HG03469 (cell line): ENCODE measurements at regions not wholly inside any gene's neighbourhood (a gene's known extent, or its start where the extent isn't known, plus 50 kb on each side); places are given as distances from the start of the nearest gene placed in this dataset.
"Not testable (repeated sequence)": the region's sequence is repeated elsewhere in the genome, so short reads cannot be mapped to it uniquely, and the experiment has no call there.

Experiments
- ATAC-seq: cut with Tn5 transposase; IDR thresholded peaks from one replicate; pipeline ENCODE4 v1.9.1; 2021; ENCODE audit warnings: mild to moderate bottlenecking, moderate library complexity, moderate number of reproducible peaks; ENCODE audit not compliant: unreplicated experiment

GRCh38 chr5:167332309-167332708 is 959.1 kb upstream of the WWC1 start:
- ATAC-seq = no peak

DNA sequence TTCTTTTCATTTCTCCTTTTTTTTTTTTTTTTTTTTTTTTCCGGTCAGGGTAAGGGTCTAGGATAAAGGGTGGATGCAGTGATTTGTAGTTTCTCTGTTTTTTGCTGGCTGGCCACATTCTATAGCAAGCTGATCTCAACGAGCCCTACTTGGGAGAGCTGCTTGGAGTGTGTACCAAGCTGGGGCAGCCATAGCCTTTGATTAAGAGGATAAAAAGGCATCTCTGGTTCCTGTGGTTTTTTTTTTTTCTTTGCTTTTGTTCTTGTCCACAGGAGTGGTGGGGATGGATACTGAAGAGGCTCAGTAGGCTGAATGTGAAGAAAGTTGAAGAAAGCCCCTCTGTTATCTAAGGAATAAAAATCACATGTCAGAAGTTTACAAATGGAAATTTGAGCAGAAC is 955.3 kb upstream of the WWC1 start:
- ATAC-seq = no peak

DNA sequence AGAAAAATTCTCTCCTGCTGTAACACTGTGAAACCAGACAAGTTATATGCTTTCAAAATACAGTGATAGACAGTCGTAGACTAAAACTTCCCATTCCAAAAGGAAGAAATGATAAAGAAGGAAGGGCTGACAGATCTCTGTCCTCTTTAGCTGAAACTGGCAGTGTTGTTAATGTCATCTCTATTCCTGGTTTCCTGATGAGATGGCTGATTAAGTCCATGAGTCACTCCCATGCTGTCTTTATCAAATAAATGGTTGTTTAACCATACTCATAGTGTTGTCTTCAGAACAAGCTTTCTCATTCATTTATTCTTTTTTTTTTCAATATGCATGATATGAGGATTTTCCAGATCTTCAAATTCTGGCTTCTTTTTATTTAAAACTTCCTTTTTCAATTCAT is 952.2 kb upstream of the WWC1 start:
- ATAC-seq = no peak

GRCh38 chr5:167346461-167346860 is 945.0 kb upstream of the WWC1 start:
- ATAC-seq = no peak

DNA sequence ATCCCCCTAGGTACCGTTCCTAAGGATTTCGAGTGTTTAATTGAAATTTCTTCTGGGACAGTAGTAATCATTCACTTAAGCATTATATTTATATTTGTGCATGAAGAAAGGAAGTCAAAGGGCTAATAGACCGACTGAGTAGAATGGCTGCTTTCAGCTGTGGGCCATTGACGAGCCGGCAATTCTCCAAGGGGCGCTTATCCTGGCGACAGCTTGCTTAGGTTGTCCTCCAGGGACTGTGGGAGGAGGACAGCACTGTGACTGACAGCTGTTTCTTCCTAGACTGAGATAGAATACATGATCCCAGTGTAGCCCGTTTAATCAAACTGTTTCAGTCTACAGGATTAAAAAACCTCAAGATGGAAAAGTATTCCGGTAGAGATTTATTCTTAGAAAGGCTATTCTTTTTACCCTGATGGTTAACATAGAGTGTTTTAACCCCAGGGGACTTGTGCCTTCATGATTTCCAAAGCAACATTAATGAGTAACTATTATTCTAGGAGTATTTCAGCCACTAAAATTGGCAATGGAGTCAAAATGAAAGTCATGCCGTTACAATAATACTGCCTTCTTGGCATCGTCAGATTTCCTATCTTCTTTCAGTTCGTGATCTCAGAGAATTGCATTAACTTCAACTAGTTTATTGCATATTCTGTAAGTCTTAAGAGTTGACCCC is 943.1 kb upstream of the WWC1 start:
- no peak for ATAC-seq

GRCh38 chr5:167348980-167349379 is 942.5 kb upstream of the WWC1 start:
- ATAC-seq = no peak

GRCh38 chr5:167351316-167351715 is 940.1 kb upstream of the WWC1 start:
- no peak for ATAC-seq

- no peak for ATAC-seq
Observed at GRCh38 chr5:167352801-167353200, 938.6 kb upstream of the WWC1 start.

GRCh38 chr5:167355346-167355745 is 936.1 kb upstream of the WWC1 start:
- ATAC-seq = no peak

GRCh38 chr5:167356374-167356773 is 935.1 kb upstream of the WWC1 start:
- no peak for ATAC-seq

DNA sequence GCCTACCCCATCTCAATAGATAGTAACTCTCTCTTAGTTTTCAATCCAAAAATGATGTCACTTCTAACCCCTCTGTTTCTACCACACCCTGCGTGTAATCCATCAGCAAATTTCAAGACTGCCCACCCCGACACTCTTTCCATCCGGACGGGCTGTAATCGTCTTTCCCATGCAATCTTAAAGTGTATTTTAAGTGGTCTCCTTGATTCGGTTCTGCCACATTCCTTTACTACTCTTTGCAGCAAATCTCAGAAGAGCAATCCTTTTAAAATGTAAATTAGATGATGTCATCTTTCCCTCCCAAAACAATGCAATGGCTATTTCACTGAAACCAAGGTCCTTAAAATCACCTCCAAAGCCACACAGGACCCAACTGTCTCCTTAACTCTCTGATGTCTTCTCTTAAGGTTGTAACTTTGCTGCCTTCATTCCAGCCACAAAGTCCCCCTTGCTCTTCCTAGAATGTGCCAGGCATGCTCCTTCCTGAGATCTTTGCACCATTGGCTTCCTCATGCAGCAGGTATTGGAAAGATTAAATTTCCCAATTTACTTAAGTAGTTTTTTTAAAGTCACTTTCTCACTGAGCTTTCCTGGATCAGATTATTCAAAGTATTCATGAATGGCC is 932.5 kb upstream of the WWC1 start:
- no peak for ATAC-seq

DNA sequence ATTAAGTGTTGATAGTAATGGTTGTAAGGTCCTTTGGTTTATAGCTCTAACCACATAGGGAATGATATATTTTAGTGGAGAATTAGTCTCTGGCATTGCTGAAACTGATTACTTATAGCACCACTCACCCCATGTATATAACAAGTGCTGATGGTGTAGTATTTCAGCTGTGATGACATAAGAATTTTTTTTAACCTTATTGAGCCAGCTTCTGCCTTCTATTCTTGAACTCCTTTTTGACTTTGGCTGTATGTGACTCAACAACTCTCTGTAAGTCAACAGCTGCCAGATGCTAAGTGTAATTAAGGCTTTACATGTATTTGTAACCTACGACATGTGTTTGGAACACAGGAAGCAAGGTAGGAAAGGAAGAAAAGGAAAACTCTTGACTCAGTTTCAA is 929.6 kb upstream of the WWC1 start:
- ATAC-seq = no peak

- no peak for ATAC-seq
Observed at GRCh38 chr5:167363065-167363464, 928.4 kb upstream of the WWC1 start.

- ATAC-seq = no peak
Observed at GRCh38 chr5:167375125-167375524, 916.3 kb upstream of the WWC1 start.

DNA sequence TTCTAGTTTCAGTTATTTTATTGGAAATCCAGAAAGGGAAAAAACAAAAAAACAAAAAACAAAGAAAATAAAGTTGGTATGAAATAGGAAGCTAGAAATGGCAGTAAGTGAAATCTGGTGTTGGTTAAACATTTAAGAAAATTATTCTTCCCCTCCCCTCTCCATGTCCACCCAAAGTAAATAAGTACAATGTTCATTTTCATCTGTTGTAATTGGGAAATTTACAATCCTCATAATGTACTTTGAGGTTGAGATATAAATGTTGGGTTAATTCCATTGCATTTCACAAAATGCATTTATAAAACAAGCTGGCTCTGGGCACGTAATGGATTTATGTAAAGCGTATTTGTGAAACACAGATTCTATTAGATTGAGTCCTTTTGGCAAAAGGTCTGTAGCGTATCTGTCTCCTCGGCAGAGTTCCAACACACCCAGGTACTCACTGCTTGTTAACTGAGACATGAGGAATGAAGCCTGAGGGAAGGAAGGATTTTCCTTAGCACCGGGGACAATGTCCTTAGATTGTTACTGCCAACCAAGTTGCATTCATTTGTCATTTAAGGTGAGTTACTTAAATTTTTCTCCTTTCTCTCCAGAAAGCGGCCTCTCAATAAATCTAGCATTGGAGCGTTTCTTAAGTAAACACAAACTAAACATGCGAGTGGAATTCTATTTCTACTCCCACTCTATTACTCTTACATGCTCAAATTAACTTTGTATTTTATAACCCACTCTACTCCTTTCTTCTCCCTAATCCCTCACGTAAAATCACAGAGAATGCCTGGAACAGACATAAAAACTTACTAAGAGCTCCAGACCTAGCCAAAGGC is 912.3 kb upstream of the WWC1 start:
- ATAC-seq = no peak

GRCh38 chr5:167381457-167381856 is 910.0 kb upstream of the WWC1 start:
- no peak for ATAC-seq

- no peak for ATAC-seq
Observed at GRCh38 chr5:167389537-167389936, 901.9 kb upstream of the WWC1 start.

DNA sequence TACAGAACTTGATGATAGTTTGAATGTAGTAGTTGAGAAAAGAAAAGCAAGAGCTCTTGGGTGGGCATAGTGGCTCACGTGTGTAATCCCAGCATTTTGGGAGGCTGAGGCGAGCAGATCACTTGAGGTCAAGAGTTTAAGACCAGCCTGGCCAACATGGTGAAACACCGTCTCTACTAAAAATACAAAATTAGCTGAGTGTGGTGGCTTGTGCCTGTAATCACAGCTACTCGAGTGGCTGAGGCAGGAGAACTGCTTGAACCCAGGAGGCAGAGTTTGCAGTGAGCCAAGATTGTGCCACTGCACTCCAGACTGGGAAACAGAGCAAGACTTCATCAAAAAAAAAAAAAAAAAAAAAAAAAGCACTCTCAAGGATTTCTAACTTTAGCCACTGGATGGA is 900.2 kb upstream of the WWC1 start:
- not testable (repeated sequence) for ATAC-seq

GRCh38 chr5:167392240-167392639 is 899.2 kb upstream of the WWC1 start:
- no peak for ATAC-seq

DNA sequence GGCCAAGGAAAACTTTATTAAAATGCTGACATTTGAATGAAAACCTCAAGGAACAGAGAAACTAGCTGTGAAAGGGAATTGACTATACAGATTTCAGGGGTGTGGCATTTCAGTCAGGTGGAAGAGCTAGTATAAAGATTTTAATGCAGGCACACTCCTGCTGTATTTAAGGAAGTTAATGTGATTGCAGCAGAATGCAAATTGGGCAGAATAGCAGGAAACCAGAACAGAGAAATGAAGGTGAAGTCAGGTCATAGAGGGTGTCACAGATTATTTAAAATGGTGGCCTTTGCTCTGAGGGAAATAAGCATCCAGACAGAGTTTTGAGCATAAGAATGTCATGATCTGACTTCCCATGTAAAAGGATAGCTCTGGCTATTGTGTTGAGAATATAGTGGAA is 898.1 kb upstream of the WWC1 start:
- ATAC-seq = no peak

DNA sequence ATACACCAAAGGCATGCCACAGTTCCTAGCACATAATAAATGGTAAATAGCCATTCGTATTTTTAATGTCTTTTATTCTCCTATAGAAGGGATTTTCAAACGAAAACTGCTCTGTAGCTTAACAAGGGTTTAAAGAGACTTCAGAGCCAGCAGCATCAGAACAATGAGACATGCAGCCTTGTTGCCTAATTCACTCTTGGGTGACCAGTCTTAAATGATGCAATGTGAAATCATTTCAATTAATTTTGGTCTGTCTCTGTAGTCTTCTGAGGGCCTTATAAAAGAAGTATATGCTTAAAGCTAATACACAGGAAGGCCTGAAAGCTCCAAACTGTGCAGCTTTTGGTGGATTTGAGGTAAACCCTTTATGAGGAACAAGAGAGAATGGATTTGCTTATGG is 888.8 kb upstream of the WWC1 start:
- ATAC-seq = no peak

DNA sequence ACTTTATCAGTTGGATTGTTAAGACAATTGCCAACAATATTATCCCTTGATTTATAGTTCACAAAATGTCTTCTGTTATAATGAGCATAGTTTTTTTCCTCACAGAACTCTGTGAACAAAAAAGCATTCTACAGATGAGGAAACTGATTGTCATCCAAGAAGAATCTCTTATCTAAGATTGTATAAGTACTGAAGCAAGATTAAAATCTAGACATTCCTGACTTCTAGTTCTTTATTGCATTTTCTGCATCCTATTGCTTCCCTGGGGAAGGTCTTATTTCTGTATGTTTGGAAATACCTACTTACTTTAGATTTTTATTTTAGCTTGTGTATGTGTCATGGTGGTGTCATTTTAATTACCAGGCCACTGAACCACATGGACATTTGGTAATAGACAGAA is 884.9 kb upstream of the WWC1 start:
- no peak for ATAC-seq
